Glomerular visceral epithelial cell (primary cell): ENCODE measurements at regions not wholly inside any gene's neighbourhood (a gene's known extent, or its start where the extent isn't known, plus 50 kb on each side); places are given as distances from the start of the nearest gene placed in this dataset.

Source experiments
- DNase-seq: peaks from one replicate; pipeline ENCODE4 v3.0.0-alpha.2; 2016; ENCODE audit errors: extremely low spot score

DNA sequence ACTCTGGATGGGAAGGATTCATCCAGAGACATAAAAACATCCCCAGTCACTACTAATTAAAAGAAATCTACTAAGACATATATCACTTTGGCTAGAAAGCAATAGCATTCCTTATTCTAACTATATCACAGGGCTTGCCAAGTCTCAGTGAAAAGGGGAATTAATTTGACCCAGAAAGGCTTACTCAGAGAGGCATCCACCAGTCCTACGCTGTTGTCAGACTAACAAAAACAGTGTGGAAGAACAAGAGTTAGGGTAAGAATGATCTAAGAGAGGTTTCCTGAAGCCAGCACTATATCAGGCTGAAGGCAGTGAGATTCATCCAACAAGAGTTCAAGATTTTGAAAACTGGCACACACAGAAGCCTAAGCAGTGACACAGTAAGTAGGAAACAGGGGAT is 126.1 kb downstream of the GDAP2 start:
- no peak for DNase-seq

DNA sequence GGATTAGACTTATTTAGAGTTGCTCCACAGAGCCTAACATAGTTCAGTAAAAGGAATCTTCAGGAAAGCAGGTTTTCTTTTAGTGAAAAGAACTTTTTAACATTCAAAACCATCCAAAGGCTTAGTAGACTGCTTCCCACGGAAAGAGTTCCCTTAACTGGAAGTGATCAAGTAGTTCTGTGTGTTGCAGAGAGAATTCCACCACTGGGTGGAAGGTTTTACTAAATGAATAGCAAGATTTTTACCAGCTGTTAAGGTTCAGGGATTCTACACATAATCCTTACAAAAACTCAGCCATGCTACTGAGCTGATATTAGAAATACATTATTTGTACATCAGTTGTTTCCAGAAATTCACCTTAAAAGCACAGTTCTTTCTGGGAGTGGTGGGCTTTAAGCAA is 119.7 kb downstream of the GDAP2 start:
- no peak for DNase-seq

DNA sequence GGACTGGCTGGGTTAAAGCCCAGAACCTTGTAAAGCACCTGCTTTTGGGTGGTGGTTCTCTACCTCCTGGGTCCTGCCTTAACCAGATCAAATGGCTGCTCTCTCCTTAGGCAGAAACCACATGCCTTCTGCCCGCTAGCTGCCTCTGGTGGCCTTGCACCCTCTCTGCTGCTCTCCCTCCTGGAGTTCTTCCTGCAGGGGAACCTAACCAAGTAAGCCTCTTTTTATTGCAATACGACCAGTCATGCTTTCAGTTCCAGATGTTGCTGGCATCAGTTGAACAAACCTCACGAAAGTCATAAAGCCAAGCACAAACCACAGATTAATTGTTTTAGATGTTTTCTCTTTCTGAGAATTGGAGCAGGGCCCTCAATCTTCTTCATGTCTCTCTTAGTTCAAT is 118.9 kb downstream of the GDAP2 start:
- no peak for DNase-seq

DNA sequence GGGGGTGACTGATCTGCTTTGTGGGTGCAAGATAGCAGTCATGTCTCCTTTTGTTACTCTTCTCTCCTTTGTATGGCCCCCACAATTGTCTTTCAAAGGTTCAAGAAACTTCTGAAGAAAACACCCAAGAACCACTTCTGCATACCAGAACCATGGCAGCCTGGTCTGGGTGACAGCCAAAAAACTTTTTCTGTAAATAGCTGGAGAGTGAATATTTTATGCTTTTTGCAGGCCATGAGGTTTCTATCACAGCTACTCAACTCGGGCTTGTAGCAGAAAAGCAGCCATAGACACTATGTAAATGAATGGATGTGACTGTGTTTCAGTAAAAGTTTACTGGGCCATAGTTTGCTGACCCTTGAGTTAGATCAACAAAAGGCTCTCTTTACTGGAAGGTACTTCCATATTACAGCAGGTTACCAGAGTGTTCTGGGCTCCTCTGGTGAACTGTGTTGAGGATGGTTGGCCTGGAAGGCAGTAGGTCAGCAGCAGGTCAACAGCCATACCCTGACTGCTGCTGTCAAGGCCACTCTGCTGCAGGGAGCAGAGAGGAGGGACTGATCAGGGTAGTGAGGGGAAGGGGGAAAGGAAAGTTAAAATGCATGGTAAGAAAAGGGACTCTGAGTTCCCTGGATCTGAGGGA is 116.4 kb downstream of the GDAP2 start:
- no peak for DNase-seq
